Activated naive CD4-positive, alpha-beta T cell treated with anti-CD3 and anti-CD28 coated beads, Interleukin-2, amount 50 U/mL, for 16 hours (primary cell): ENCODE measurements at regions not wholly inside any gene's neighbourhood (a gene's known extent, or its start where the extent isn't known, plus 50 kb on each side); places are given as distances from the start of the nearest gene placed in this dataset.
"Not testable (repeated sequence)": the region's sequence is repeated elsewhere in the genome, so short reads cannot be mapped to it uniquely, and the experiment has no call there.

Experiments
- DNase-seq: peaks from one replicate; pipeline ENCODE4 v3.0.0-alpha.2; 2020

- DNase-seq: no peak
Measured at GRCh38 chr1:60703155-60703554, 379.2 kb upstream of the NFIA start.

- no peak for DNase-seq
Measured at GRCh38 chr1:60699325-60699724, 383.0 kb upstream of the NFIA start.

- no peak for DNase-seq
Measured at GRCh38 chr1:60697204-60697994, 385.0 kb upstream of the NFIA start.

- no peak for DNase-seq
Measured at GRCh38 chr1:60696512-60696911, 385.8 kb upstream of the NFIA start.

GRCh38 chr1:60695716-60696171 lies 386.6 kb upstream of the NFIA start:
- DNase-seq: no peak

- no peak for DNase-seq
Measured at GRCh38 chr1:60694980-60695379, 387.4 kb upstream of the NFIA start.

GRCh38 chr1:60692031-60692430 lies 390.3 kb upstream of the NFIA start:
- DNase-seq: no peak

- DNase-seq: not testable (repeated sequence)
Measured at GRCh38 chr1:60688221-60688620, 394.1 kb upstream of the NFIA start.

GRCh38 chr1:60681095-60681860 lies 401.1 kb upstream of the NFIA start:
- DNase-seq: no peak

GRCh38 chr1:60679524-60680375 lies 402.6 kb upstream of the NFIA start:
- DNase-seq: no peak

- DNase-seq: no peak
Measured at GRCh38 chr1:60678802-60679201, 403.6 kb upstream of the NFIA start.

- DNase-seq: no peak
Measured at GRCh38 chr1:60678391-60678790, 404.0 kb upstream of the NFIA start.

- DNase-seq: no peak
Measured at GRCh38 chr1:60672449-60672848, 409.9 kb upstream of the NFIA start.

- DNase-seq: no peak
Measured at GRCh38 chr1:60670302-60670701, 412.1 kb upstream of the NFIA start.

GRCh38 chr1:60668585-60668984 lies 413.8 kb upstream of the NFIA start:
- DNase-seq: no peak

- no peak for DNase-seq
Measured at GRCh38 chr1:60665311-60665710, 417.1 kb upstream of the NFIA start.

- DNase-seq: no peak
Measured at GRCh38 chr1:60664086-60664625, 418.2 kb upstream of the NFIA start.

- DNase-seq: no peak
Measured at GRCh38 chr1:60662486-60663044, 419.8 kb upstream of the NFIA start.

GRCh38 chr1:60657926-60658325 lies 424.4 kb upstream of the NFIA start:
- no peak for DNase-seq

GRCh38 chr1:60655679-60656355 lies 426.5 kb upstream of the NFIA start:
- DNase-seq: no peak

GRCh38 chr1:60640033-60640551 lies 442.3 kb upstream of the NFIA start:
- DNase-seq: not testable (repeated sequence)

GRCh38 chr1:60639287-60639686 lies 443.1 kb upstream of the NFIA start:
- DNase-seq: no peak
